LNCaP clone FGC (cell line): ENCODE measurements at regions not wholly inside any gene's neighbourhood (a gene's known extent, or its start where the extent isn't known, plus 50 kb on each side); places are given as distances from the start of the nearest gene placed in this dataset.

Source experiments
- DNase-seq: peaks from one replicate; pipeline ENCODE4 v3.0.0-alpha.2; 2011; ENCODE audit warnings: low read depth
- H3K4me3 ChIP-seq: 2 replicates; pipeline ENCODE4 v1.5.1; 2011; ENCODE audit warnings: mild to moderate bottlenecking, low read depth, low read length, control low read depth
- TF ChIP-seq, protein P1 (sequence below): IDR thresholded peaks from 2 replicates; pipeline ENCODE4 v1.5.1; 2012; ENCODE audit warnings: mild to moderate bottlenecking; ENCODE audit not compliant: control insufficient read depth, insufficient read depth; ENCODE audit errors: extremely low read depth

DNA sequence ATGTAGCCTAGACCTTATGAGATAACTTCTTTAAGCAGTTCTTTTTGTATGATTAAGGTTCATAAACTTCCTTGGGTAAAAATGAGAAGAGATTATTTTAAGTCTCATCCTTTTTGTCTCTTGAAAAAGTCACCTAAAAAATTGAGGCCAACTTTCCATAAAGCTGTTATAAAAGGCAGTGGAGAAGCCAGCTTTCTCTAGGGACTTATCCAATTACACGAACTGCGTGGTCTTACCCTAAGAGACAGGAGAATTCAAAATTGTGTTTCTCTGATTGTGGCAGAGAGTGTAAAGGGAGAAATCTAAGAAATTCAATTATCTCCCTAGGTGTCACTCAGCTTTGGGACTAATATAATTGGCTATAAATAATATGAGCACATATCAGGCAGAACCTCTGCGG lies 262.0 kb downstream of the SHOX2 start:
- no peak for DNase-seq
- TF ChIP-seq, protein P1, sequence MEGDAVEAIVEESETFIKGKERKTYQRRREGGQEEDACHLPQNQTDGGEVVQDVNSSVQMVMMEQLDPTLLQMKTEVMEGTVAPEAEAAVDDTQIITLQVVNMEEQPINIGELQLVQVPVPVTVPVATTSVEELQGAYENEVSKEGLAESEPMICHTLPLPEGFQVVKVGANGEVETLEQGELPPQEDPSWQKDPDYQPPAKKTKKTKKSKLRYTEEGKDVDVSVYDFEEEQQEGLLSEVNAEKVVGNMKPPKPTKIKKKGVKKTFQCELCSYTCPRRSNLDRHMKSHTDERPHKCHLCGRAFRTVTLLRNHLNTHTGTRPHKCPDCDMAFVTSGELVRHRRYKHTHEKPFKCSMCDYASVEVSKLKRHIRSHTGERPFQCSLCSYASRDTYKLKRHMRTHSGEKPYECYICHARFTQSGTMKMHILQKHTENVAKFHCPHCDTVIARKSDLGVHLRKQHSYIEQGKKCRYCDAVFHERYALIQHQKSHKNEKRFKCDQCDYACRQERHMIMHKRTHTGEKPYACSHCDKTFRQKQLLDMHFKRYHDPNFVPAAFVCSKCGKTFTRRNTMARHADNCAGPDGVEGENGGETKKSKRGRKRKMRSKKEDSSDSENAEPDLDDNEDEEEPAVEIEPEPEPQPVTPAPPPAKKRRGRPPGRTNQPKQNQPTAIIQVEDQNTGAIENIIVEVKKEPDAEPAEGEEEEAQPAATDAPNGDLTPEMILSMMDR = no peak
- H3K4me3 ChIP-seq = no peak overlapping the region

DNA sequence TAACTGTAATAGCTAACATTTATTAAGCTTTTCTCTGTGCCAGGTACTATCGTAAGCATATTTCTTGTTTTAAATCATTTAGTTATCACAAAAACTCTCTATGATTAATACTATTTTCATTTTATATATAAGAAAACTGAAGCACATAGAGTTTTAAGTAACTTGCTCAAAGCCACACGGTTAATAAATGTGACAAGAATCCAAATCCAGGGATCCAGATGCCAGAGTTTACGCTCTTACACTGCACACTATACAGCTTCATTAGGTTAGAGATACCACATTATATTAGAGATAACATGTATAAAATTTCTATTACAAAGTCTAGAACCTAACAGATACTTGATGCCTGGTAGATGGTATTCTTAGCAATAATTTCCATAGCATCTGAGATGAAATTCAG lies 265.2 kb downstream of the SHOX2 start:
- DNase-seq = no peak
- TF ChIP-seq, protein P1 = no peak
- H3K4me3 ChIP-seq = no peak overlapping the region

DNA sequence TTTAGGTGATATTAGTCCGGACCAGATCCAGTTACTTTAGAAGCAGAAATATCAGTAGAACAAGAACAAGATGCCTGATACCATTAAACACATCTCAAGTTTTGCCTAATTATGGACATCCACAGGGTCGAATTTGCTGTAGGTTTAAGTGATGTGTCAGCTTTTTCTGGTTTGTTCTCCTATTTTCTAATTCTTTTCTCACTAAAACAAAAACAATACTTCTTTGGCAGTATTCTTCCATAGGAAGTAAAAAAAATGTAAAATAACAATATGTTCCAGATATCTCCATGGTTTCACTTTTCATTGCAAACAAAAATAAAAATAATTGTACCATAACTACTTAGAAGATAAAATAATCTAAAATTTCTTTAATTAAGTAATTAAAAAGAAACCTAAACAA lies 265.7 kb downstream of the SHOX2 start:
- TF ChIP-seq, protein P1 = no peak
- no peak overlapping the region for H3K4me3 ChIP-seq
- DNase-seq = no peak

DNA sequence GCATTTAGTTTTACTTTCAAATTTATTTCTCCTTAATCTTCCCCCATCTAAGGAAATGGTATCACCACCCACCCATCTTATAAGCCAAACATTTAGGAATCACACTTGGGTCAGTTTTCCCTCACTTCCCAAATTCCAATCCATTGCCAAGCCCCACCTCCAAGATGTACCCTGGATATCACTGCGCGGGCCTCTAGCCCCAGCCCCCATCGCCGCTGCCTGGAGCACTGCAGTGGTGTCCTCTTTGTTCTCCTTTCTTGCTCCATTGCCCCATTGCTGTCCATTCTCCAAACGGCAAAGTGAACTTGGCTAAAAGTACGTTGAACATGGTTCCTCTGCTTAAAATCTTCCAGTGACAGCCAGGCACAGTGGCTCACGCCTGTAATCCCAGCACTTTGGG lies 267.8 kb downstream of the SHOX2 start:
- TF ChIP-seq, protein P1 = no peak
- no peak overlapping the region for H3K4me3 ChIP-seq

DNA sequence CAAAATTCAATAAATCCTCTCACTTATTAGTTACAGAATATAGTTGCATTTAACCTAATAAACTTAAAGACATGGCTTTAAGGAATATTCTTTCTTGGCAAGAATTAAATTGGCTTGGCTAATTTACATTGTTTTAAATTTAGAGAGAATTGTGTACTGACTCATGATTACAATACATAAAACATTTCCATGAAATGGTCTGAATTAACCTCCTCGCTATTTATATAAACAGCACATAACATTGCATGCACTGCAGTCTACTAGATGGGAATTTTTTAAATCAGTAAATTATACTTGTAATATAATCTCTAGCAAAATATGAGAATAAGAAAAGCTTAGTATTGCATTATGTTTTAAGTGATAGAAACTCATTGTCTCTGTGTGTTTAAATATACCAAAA lies 268.9 kb downstream of the SHOX2 start:
- DNase-seq = no peak
- no peak overlapping the region for H3K4me3 ChIP-seq
- TF ChIP-seq, protein P1 = no peak

More for the DNA sequence above, 267.8 kb downstream of the SHOX2 start:
- DNase-seq = no peak

DNA sequence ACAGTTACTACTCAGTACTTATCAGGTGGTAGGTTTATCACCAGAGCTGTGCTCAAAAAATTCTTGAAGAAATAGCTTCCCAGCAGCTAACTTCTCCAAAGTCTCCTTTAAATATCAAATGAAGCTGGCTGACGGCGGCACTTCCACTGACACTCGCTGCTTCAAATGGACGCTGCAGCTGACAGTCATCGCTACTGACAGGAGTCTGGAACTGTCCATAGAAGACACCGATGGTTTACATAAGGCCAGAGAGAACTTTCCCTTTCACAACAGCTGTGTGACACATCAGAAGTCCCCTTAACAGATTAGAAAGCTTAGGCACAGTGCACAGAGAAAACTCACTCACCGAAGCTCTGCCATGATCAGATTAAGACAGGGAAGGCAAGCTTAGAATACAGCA lies 270.2 kb downstream of the SHOX2 start:
- no peak for DNase-seq
- TF ChIP-seq, protein P1 = no peak
- H3K4me3 ChIP-seq = no peak overlapping the region

DNA sequence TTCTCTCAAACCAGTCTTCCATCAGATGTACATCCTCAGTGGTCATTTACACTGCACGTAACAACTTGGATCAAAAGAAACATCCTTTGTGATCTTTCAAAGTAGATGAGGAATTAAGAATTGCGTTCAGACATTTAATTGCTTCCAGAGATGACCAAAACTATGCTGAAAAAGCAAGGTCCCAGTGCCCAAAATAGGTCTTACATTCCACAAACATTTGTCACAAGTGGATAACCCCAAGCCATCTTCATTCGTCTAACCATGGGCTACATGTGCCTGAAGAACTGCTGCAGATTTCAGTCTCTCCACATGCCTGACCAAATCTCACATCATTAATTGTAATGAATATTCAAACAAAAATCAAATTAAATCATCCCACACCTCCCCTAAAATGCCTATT lies 273.6 kb downstream of the SHOX2 start:
- TF ChIP-seq, protein P1 = no peak

More for the DNA sequence above, 273.6 kb downstream of the SHOX2 start:
- H3K4me3 ChIP-seq = no peak overlapping the region
- DNase-seq = no peak
